Embryonic facial prominence (tissue), 1 donor: ENCODE measurements at regions not wholly inside any gene's neighbourhood (a gene's known extent, or its start where the extent isn't known, plus 50 kb on each side); places are given as distances from the start of the nearest gene placed in this dataset.

Experiments
- DNase-seq: peaks from one replicate; pipeline ENCODE4 v3.0.0-alpha.2; 2016; ENCODE audit errors: extremely low spot score

DNA sequence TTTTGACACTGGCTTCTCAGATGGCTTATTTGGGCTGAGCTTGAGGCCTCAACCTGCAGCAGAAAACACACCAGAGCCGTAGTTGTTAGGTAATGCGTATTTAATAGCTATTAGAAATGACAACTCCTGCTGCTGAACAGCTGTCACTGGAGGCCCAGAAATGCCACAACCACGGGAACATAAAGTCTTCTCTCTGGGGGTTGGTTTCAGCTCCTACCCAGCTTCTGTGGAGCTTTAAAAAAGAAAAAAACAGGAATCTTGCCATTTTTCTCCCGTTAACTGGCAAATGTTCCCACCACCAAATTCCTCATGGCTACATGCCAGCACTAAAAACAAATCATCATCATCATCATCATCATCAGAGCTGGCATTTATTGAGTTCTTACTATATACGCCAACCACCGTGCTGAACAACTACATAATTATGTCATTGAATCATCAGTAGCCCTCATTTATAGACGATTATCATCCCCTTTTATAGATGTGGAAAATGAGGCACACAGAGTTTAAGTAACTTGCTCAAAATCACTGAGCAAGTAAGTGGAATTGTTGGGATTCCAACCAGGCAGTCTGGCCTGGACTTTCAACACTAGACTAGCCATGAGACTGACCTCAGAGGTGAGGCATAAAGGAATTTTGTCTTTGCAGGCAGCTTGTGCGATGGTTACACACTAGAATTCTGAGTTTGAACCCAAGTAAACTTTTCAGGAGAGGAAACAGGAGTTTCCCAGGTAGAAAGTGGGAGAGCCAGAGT, 185.3 kb upstream of the WWC1 start:
- DNase-seq, result no peak

DNA sequence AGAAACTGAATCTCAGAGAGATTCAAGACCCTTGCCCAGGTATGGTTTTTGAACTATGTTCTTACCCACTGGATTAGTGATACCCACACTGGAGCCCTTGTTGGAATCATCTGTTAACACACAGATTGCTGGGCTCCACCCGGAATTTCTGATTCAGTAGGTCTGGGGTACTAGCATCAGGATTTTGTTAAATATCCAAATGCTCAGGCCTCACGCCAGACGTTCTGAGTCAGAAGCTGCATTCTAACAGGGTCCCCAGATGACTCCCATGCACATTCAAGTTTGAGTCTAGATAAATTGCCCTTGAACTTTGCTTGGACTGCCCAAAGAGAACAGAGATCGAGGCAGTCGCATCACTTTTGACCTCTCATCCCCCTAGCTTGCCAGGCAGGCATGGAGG, 182.0 kb upstream of the WWC1 start:
- no peak for DNase-seq

DNA sequence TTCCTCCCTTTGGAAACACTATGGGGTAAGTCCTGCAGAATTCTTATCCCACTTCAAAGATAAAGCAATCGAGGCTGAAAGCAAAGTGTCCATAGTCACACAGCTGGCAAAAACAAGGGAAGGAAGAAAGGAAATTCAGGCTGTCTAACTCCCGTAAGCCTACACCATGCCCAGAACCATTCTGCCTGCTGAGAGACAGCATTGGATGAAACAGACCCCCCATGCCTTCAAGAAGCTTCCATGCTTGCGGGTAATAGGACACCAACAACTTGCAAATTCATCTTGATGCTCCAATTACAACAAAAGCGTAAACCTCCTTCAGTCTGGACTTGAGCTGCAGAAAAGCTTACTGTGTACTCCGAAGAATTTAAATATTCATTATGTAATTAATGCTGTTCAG, 181.1 kb upstream of the WWC1 start:
- no peak for DNase-seq

DNA sequence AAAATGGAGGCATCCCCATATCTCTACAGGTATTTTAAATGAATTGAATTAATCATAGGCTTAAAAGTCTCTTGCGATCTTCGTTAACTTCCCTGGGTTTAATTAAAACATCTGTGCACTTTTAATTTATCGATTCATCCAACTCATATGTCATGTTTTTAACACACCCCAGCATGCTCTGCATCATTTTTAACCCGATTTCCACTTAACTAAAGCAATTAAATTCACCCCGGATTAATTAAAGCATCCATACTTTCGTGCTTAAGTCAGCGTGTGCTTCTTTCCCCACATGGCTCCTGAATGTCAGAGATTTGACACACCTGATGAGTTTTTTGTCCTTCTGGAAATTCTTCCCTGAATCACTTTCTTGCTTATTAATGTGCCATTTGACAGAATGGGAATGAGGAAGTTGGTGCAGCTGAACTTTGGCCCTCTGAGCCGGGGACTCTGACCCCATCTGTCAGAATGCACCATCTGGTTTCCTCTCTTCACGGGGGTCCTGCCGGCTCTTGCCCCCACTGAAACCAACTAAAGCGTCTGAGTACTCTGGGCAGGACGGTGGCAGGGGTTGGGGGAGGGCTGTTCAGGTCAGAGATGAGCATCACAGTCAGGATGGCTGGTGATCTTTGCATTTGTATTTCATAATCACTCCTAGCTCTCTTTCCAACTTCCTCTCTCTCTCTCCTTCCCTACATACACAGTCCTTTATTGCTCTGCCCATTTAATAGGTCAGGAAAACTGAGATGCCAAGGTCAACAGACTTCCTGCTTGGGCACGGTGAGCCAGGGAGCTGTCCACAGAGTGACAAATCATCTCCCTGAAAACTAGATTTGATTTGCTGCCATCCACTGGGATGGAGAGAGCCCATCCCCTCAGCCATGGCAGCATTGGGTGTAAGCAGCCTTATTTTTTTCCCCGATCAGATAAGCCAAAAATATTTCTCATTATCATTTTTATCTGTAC, 180.3 kb upstream of the WWC1 start:
- no peak for DNase-seq

DNA sequence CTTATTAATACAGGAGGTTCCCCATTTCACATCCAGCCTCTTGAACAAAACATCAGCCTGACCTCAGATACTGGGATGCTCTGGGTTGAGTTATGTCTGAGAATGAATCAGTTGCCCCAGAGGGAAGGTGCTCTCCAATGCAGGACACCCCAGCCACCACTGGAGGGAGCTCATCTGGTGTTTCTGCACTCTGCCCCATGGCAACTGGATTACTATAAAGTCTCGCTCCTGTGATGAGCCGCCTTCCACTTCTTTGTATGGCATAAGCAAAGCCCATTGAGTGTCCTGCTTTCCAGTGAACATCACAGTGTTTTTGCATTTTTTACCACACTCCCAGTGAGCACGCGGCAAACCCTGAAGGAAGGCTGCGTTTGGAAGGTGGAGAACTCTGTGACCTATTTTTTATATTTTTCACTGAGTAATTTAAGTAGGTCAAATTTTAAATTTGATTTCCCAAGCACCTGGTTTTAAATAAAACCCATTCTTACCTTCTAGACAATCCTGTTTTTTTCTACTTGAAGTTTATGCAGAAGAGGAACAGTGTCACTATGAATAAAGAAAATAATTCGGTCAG, 176.9 kb upstream of the WWC1 start:
- no peak for DNase-seq

DNA sequence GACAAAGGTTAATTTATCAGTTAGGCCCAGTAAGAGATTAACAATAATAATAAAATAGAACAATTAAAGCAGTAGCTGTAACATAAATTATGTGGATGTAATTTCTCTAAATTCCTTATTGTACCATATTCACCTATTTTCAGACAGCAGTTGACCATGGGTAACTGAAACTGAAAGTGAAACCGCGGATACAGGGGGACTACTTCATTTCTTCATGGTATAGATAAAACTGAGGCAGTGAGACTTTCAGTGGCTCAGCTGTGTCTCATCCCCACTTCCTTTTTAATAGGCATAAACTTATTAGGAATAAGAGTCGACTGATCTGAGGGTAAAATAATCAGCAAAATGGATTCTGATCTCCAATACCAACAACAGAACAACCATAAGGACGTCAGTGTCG, 174.0 kb upstream of the WWC1 start:
- DNase-seq, result no peak

DNA sequence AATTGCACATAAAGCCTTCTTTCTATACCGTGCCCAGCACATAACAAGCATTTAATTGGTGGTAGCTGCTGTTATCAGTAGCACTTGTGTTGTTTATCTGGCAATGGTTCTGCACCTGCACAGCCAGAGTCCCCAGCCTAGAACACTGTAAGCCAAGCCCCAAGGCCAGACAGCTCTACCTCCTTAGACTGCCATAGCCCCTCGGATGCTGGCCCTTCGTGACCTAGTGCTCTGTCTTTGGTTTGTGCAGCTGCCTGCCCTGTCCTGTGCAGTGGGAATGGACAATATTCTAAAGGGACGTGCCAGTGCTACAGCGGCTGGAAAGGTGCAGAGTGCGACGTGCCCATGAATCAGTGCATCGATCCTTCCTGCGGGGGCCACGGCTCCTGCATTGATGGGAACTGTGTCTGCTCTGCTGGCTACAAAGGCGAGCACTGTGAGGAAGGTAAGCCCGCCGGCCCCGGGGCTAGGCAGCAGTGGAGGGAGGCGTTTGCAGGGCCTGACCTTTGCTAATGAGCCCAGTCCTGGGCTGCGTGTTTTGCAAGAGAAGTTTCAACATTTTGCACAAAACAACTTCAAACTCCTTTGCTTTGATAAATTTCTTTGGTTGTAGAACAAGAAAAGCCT, 173.3 kb upstream of the WWC1 start:
- DNase-seq, result no peak

DNA sequence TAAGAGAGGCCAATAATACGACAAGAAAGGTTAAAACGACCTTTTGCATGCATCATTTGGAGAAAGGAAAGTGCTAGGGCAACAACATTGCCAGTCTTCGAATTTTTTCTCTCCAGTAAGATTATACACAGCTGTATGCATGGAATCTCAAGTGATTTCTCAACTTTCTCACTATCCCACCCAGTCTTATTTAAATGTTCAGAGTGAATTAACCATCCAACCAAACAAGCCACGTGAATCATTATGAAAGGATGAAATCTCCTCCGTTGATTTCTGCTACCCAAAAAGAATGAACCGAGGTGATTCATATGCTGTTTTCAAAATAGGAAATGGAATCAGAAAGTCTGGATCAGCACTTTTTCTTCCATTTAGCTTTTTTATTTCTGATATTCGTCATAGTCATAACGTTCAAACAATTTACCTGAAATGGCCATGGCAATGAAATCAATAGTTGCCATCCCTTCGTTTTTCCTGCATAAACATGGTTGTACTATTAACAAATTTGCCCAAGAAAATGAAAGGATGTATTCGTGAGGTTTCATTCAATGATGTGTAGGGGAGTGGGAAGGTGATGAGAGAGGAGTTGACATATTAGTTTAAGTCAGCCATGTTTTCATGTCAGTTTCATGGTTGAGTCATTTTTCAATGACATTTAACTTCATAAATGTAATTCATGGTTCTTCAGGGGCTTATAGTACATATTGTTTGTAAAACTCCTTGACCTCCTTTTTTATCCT, 170.9 kb upstream of the WWC1 start:
- no peak for DNase-seq

DNA sequence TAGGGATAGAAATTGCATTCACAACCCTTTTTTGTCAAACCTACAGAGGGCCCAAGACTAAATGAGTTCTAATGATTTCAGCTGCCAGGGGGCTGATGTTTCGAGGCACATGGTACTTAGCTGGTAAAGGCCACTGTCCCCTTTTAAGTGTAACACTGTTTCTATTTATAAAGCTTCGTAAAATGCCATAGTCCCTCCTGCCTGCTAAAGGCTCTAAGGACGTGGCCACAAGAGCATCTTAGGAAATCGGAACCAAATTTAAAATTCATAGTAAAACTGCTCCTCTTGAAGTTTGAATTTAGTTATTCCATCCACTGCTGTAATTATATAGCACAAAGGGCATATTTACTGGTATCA, 170.3 kb upstream of the WWC1 start:
- no peak for DNase-seq

DNA sequence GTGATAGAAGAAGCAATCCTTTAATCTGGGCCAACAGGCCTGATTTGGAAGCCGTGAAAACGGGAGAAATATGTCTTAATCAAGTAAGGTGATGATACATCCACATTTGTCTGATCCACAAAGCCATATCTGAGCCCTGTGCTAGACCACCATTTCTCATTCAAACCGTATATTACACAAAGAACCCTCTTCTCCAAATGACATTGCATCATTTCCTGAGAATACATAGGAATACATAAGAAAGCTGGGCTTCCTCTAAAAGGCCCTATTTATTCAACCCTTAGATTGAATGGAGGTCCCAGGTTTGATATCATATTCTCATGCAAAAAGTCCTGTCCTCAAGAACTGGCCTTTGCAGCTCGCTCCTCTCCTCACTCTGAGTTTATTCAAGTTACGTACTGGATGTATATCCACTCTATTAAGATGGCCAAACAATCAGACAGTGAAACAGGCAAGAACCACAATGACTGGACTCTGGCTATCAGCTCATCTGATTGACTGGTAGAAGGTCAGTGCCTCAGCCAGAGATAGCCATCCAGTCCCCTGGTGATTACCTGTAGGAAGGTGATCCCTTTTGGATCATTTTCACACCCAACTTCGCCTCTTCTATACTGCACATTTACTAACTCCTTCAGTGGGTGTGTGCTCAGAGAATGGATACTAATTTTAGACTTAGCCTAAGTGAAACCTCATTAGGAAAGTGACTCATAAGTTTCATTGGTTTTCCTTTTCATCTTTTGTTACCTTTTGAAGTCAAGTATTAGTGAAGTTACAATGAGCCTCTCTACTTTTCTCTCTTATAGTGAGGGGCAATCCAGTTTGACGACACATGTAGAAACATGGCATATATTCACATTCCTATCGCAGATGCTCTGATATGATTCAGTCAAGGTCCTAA, 167.6 kb upstream of the WWC1 start:
- DNase-seq, result no peak

DNA sequence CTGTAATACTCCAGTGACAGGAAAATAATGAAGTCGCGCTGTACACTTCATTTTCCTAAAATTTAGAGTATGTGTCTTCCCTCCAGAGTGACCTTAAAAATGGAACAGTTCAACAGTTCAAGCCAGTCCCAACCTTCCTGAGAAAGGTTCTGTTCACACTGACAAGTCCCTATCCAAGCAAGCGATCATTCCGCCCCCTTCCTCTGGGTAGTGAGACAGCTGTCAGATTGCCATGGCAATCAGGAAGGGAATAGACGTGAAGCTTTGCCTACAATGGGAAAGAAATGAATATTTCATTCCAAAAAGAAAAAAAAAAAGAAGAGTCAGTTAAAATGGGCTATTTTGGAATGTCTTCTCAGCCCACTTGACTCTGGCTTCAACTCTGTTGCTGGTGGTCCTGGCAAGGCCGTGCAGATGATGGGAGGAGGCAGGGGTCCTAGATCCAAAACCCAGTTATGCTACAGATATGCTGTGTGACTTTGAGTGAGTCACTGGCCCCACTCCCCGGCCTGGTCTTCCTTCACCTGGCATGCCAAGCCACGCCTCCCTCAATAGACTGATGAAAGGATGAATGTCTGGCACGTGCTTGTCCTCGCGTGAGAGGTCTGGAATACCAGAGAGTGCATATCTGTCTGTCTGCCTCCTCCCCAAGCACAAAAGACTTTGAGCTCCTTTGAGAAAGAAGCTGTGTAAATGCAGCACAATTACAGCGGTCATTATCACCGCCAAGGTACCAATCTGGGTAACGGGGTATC, 165.8 kb upstream of the WWC1 start:
- DNase-seq, result no peak

DNA sequence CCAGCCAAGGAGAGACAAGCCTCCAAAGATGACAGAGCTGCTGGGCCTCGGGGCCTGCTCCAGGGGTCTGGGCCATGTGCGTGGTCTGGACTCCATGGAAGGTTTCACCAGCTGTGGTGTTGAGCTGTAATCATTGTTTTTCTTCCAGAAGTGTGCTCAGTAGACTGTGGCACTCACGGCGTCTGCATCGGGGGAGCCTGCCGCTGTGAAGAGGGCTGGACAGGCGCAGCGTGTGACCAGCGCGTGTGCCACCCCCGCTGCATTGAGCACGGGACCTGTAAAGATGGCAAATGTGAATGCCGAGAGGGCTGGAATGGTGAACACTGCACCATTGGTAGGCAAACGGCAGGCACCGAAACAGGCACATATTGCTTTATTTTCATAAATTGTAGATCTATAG, 164.8 kb upstream of the WWC1 start:
- no peak for DNase-seq

DNA sequence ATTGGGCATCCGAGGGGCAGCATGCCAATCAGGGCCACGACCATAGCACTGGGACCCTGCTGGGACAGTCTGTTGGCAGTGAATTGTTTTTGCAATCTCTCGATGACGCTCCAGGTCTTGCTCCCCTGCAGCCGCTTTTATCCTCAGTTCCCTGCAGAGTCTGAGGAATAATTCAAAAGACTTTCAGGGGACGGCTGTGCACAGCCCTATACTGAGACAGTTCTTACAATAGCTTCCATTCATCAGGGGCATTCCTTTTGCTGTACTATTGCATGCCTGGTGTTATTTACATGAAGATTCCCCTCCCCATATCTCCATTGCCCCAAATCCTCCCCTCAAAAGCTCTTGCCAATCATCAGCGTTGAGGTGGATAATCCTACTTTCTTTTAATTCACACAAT, 163.3 kb upstream of the WWC1 start:
- no peak for DNase-seq

DNA sequence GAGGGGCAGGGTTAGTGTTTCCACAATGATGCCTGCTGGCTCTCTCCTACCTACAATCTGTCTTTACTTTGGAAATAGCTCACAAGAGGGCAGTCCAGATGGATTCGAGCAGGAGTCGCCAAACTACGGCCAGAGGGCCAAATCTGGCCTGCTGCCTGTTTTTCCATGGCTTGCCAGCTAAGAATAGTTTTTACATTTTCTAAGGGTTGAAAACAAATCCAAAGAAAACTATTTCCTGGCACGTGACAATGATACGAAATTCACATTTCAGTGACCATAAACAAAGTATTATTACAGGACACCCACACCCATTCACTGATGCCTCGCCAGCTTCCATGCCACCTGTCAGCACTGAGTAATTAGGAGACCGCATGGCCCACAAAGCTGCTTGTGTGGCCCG, 162.9 kb upstream of the WWC1 start:
- no peak for DNase-seq

DNA sequence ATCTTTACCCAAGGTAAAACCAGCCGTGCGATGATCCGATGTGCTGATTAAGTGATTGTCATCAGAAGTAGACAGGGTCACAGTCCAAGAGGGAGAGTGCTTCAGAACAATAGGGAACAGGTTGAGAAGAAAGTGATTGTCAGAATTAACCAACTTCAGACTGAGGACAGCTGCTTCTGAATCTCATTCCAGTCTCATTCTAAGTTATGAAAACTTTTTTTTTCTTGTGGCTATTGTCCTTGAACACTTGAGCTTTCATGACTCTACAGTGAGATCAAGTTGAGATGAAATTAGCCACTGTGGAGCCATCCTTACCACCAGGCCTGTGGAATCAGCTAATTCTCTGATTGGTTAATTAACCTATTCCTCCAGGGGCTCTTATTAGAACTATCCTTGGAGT, 159.9 kb upstream of the WWC1 start:
- DNase-seq, result no peak

DNA sequence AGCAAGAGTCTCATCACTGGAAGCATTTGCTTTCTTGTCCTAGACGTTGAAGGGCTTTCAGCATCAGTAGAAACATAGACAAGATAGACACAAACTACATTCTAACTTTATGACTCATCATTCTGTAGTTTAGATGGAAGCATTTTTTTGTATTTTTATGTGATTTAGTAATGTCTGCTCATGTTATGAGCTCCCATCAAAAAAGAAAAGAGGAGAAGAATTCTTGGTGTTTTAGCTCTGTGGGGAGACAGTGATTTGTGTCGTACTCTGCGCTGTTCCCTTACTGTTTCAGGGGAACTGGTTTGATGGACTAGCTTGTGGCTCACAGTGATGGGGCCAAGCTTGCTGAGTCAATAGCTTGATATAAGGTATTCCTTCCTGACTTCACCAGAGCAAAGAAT, 159.2 kb upstream of the WWC1 start:
- no peak for DNase-seq

DNA sequence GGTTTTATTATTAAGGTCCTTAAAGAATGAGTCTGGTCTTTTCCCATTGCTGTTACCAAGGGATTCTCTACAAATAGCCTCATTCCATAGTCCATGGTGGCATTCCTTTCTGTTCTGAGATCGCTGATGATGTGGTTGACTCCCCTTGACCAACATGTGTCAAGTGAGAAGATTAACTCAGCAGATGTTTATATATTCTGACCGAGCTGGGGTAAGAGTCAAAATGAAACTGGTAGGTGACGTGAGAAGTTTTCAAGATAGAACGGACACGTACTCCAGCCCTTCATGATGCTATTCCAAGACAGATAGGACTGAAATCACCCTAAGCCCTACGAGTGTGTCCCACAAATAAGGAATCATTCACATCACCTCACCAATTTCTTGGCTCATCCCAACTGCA, 155.5 kb upstream of the WWC1 start:
- no peak for DNase-seq

DNA sequence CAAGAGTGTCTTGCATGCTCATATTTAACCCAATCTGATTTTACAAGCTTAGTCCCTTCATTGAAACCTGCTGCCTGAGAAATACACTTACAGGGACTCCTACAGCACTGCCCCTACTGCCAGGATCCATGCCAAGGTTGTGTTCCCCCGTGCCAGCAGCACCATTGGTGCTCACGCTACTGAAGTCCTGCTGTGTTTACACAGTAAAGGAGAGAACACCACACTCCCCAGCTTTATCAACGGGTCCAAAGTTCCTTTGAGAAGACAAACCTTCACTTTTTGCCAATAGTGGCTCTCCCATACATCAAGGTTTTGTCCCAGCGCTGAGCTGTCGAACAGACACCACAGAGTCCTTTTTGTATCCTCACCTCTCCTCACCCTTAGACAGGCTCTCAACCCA, 155.1 kb upstream of the WWC1 start:
- no peak for DNase-seq

DNA sequence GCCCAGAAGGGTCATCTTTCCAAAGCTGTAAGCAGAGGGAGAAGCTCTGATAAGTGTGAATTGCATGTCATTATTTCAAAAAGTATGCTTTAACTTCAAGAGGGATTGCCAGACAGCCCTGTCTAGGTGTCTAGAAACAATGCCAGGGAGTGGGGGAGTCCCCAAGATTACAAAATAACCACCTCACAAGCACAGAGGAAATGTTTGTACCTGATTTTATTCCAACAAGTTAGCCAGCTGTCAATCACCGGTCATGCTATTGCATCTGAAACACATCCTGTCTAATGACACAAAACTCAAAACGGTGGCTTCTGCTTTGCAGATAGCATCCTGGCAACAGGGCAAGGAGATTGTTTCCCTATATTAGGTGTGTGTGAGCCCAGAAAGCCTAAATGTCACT, 154.2 kb upstream of the WWC1 start:
- no peak for DNase-seq

DNA sequence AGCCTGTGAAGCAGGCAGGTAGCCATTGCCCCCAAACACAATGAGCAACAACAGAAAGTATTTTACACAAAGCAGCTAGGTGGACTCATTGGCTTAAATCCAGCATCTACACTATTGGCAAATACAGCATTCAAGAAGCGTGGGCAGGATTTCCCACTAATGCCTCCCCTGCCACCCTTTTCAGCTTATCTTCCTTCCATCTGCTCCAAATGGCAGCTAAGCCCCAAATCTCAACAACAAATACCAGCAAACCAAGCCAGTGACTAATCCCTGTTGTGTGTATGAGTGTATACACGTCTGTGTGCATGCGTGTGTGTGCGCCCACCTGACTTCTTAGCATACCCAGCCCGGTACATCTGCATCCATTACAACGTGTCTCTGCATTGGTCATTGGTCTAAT, 151.2 kb upstream of the WWC1 start:
- no peak for DNase-seq
